H9 (cell line): ENCODE measurements at regions not wholly inside any gene's neighbourhood (a gene's known extent, or its start where the extent isn't known, plus 50 kb on each side); places are given as distances from the start of the nearest gene placed in this dataset.

ENCODE experiments used
- DNase-seq: peaks from one replicate; pipeline ENCODE4 v3.0.0-alpha.2; 2017
- H2AFZ ChIP-seq: one replicate; pipeline ENCODE4 v1.6.1; 2013; ENCODE audit warnings: mild to moderate bottlenecking, low read length, control low read depth, moderate library complexity
- H2AK5ac ChIP-seq: 2 replicates; pipeline ENCODE4 v1.6.1; 2013; ENCODE audit warnings: low read length, control low read depth, mixed read lengths; ENCODE audit not compliant: insufficient read length
- H2BK120ac ChIP-seq: one replicate; pipeline ENCODE4 v1.6.1; 2013; ENCODE audit warnings: low read depth, mild to moderate bottlenecking, low read length, control low read depth, inconsistent platforms; ENCODE audit not compliant: poor library complexity, severe bottlenecking
- H2BK12ac ChIP-seq: 2 replicates; pipeline ENCODE4 v1.6.1; 2013; ENCODE audit warnings: low read length, control low read depth, mixed read lengths, low read depth; ENCODE audit not compliant: insufficient read length
- H2BK15ac ChIP-seq: 2 replicates; pipeline ENCODE4 v1.6.1; 2013; ENCODE audit warnings: low read depth, low read length, control low read depth
- H2BK20ac ChIP-seq: one replicate; pipeline ENCODE4 v1.6.1; 2013; ENCODE audit warnings: low read depth, mild to moderate bottlenecking, low read length, control low read depth, inconsistent platforms; ENCODE audit not compliant: poor library complexity, severe bottlenecking
- H2BK5ac ChIP-seq: 2 replicates; pipeline ENCODE4 v1.6.1; 2013; ENCODE audit warnings: low read length, control low read depth, mixed read lengths; ENCODE audit not compliant: insufficient read length
- H3K14ac ChIP-seq: 2 replicates; pipeline ENCODE4 v1.6.1; 2013; ENCODE audit warnings: low read length, control low read depth; ENCODE audit not compliant: insufficient read depth
- H3K18ac ChIP-seq: 2 replicates; pipeline ENCODE4 v1.6.1; 2013; ENCODE audit warnings: low read depth, mild to moderate bottlenecking, mixed read lengths, low read length, control low read depth; ENCODE audit not compliant: insufficient read length
- H3K23ac ChIP-seq: 2 replicates; pipeline ENCODE4 v1.6.1; 2013; ENCODE audit warnings: low read length, control low read depth, mixed read lengths, low read depth; ENCODE audit not compliant: insufficient read length
- H3K23me2 ChIP-seq: 2 replicates; pipeline ENCODE4 v1.6.1; 2013; ENCODE audit warnings: low read depth, mild to moderate bottlenecking, mixed read lengths, low read length, control low read depth; ENCODE audit not compliant: insufficient read length, poor library complexity, severe bottlenecking
- H3K27ac ChIP-seq: 2 replicates; pipeline ENCODE4 v1.5.1; 2013; ENCODE audit warnings: low read length, control low read depth, mixed read lengths, low read depth; ENCODE audit not compliant: insufficient read length
- H3K27me3 ChIP-seq: 2 replicates; pipeline ENCODE4 v1.6.1; 2013; ENCODE audit warnings: low read length, control low read depth, inconsistent platforms; ENCODE audit not compliant: insufficient read depth
- H3K4ac ChIP-seq: 2 replicates; pipeline ENCODE4 v1.6.1; 2013; ENCODE audit warnings: low read depth, mild to moderate bottlenecking, control low read depth, inconsistent platforms, low read length, moderate library complexity
- H3K4me1 ChIP-seq: 2 replicates; pipeline ENCODE4 v1.6.1; 2013; ENCODE audit warnings: low read length, control low read depth, inconsistent platforms; ENCODE audit not compliant: insufficient read depth
- H3K4me2 ChIP-seq: 2 replicates; pipeline ENCODE4 v1.6.1; 2013; ENCODE audit warnings: low read length, control low read depth, mixed read lengths; ENCODE audit not compliant: insufficient read length, insufficient read depth
- H3K56ac ChIP-seq: 2 replicates; pipeline ENCODE4 v1.6.1; 2013; ENCODE audit warnings: low read depth, mild to moderate bottlenecking, mixed read lengths, low read length, control low read depth; ENCODE audit not compliant: insufficient read length
- H3K79me1 ChIP-seq: 2 replicates; pipeline ENCODE4 v1.6.1; 2013; ENCODE audit warnings: low read depth, mild to moderate bottlenecking, moderate library complexity, low read length, control low read depth, inconsistent platforms; ENCODE audit not compliant: insufficient read depth, poor library complexity, severe bottlenecking
- H3K79me2 ChIP-seq: 2 replicates; pipeline ENCODE4 v1.6.1; 2013; ENCODE audit warnings: low read length, control low read depth, inconsistent platforms; ENCODE audit not compliant: insufficient read depth
- H3K9ac ChIP-seq: 2 replicates; pipeline ENCODE4 v1.6.1; 2013; ENCODE audit warnings: low read length, control low read depth, mixed read lengths; ENCODE audit not compliant: insufficient read length; ENCODE audit errors: extremely low read depth
- H3K9me3 ChIP-seq: one replicate; pipeline ENCODE4 v1.6.1; 2013; ENCODE audit warnings: low read depth, low read length, inconsistent platforms; ENCODE audit not compliant: control insufficient read depth
- H3T11ph ChIP-seq: one replicate; pipeline ENCODE4 v1.6.1; 2013; ENCODE audit warnings: mild to moderate bottlenecking, low read length, control low read depth, inconsistent platforms
- H4K20me1 ChIP-seq: one replicate; pipeline ENCODE4 v1.6.1; 2013; ENCODE audit not compliant: control insufficient read depth, insufficient read length, insufficient read depth
- H4K5ac ChIP-seq: 2 replicates; pipeline ENCODE4 v1.6.1; 2013; ENCODE audit warnings: low read depth, mild to moderate bottlenecking, mixed read lengths, low read length, control low read depth; ENCODE audit not compliant: insufficient read length
- H4K8ac ChIP-seq: replicated peaks from 2 replicates; pipeline ENCODE4 v1.6.1; 2013; ENCODE audit warnings: low read length, control low read depth, mixed read lengths, low read depth; ENCODE audit not compliant: insufficient read length
- H4K91ac ChIP-seq: 2 replicates; pipeline ENCODE4 v1.6.1; 2013; ENCODE audit warnings: low read depth, mild to moderate bottlenecking, moderate library complexity, mixed read lengths, low read length, control low read depth; ENCODE audit not compliant: insufficient read length
- H3K27ac Mint-ChIP-seq, 3 experiments: 2 replicates in 2 of 3; 3 replicates in 1 of 3; pipeline ENCODE4 v1.8.0; 2020 to 2021; ENCODE audit warnings: mixed read lengths in 3 of 3, mild to moderate bottlenecking in 1 of 3, moderate library complexity in 1 of 3
- H3K27me3 Mint-ChIP-seq: 2 replicates; pipeline ENCODE4 v1.8.0; 2021; ENCODE audit warnings: low read depth, mild to moderate bottlenecking, moderate library complexity, mixed read lengths
- H3K36me3 Mint-ChIP-seq, 3 experiments: 2 replicates in 2 of 3; 3 replicates in 1 of 3; pipeline ENCODE4 v1.8.0; 2020 to 2021; ENCODE audit warnings: low read depth in 3 of 3, mixed read lengths in 3 of 3; ENCODE audit not compliant: insufficient read depth in 1 of 3
- H3K4me1 Mint-ChIP-seq, 2 experiments: 2 replicates each; pipeline ENCODE4 v1.8.0; 2020; ENCODE audit warnings: mixed read lengths in 2 of 2
- H3K4me3 Mint-ChIP-seq, 2 experiments: 2 replicates in 1 of 2; 3 replicates in 1 of 2; pipeline ENCODE4 v1.8.0; 2020 to 2021; ENCODE audit warnings: mild to moderate bottlenecking in 2 of 2, mixed read lengths in 2 of 2, moderate library complexity in 1 of 2
- H3K9me3 Mint-ChIP-seq, 2 experiments: 2 replicates in 1 of 2; 3 replicates in 1 of 2; pipeline ENCODE4 v1.8.0; 2020; ENCODE audit warnings: mild to moderate bottlenecking in 2 of 2, mixed read lengths in 2 of 2, moderate library complexity in 1 of 2
- WGBS: extraction: QIAGEN DNeasy Blood & Tissue Kit; methylation state at CpG from one replicate; pipeline ENCODE4 v1.1.7; 2013; ENCODE audit warnings: missing lambda C conversion rate, low lambda C conversion rate, mixed read lengths; ENCODE audit not compliant: insufficient read length; ENCODE audit errors: extremely low coverage; 5-methylcytosine and 5-hydroxymethylcytosine counted together
- TF ChIP-seq, protein P1 (sequence below): fragments of 200-600 bp; sonication (generic); conservative IDR thresholded peaks from 3 replicates; pipeline ENCODE4 v1.8.0; 2021; ENCODE audit warnings: antibody characterized with exemption, mild to moderate bottlenecking

DNA sequence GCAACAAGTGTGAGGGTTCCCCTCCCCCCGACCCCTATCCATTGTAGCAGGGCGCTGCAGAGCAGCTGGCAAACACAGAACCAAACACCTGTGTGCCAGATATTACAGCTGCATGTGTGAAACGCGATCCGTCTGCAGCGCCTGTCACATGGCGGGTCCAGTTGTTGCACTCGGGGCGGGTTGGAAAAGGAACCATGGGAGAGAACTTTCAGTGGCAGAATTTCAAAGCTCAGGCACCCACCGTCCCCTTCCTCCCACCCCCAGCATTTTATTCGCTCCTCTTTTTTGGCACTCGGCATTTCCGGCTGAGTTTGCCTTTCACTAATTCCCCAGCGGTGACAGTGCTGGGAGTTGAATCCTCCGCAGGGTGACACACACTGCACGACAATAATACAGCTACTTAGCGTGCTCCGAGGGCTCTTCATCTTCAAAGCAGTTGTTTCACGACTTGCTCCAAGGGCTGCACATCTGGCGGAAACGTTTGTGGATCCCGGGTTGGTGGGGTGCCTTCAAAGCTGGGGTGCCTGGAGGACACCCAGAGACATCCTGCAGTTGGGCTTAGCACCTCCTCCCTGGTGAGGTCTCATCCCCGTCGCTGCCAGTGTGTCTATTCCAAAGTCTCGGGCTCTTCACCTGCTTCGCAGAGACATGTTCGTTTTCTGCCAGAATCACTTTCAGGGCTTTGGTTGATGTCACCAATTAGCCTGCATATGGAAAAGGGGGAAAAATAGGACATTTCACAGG is 180.7 kb downstream of the ZBTB18 start:
- no peaks in the 10 kb centered on the region for H3K9me3 ChIP-seq
- H3K4me3 Mint-ChIP-seq, result peak overlapping the region in 1 of 2 experiments; percentile 36; a peak in 3 of 5 replicates
- no peak overlapping the region for H3K9ac ChIP-seq
- no peak overlapping the region for H2AFZ ChIP-seq
- no peaks in the 10 kb centered on the region for H3K23me2 ChIP-seq
- no peak for DNase-seq
- no peak overlapping the region for H3K56ac ChIP-seq
- H2BK5ac ChIP-seq, result no peak overlapping the region
- H3K27ac ChIP-seq, result no peak overlapping the region
- no peaks in the 10 kb centered on the region for H3K36me3 Mint-ChIP-seq
- no CpG with 5 or more reads among the region's 27 CpGs for WGBS
- H4K5ac ChIP-seq, result no peak overlapping the region
- H3K4me2 ChIP-seq, result no peak overlapping the region
- H4K91ac ChIP-seq, result no peak overlapping the region
- H3K9me3 Mint-ChIP-seq, result no peaks in the 10 kb centered on the region
- no peak overlapping the region for H3K23ac ChIP-seq
- TF ChIP-seq, protein P1, sequence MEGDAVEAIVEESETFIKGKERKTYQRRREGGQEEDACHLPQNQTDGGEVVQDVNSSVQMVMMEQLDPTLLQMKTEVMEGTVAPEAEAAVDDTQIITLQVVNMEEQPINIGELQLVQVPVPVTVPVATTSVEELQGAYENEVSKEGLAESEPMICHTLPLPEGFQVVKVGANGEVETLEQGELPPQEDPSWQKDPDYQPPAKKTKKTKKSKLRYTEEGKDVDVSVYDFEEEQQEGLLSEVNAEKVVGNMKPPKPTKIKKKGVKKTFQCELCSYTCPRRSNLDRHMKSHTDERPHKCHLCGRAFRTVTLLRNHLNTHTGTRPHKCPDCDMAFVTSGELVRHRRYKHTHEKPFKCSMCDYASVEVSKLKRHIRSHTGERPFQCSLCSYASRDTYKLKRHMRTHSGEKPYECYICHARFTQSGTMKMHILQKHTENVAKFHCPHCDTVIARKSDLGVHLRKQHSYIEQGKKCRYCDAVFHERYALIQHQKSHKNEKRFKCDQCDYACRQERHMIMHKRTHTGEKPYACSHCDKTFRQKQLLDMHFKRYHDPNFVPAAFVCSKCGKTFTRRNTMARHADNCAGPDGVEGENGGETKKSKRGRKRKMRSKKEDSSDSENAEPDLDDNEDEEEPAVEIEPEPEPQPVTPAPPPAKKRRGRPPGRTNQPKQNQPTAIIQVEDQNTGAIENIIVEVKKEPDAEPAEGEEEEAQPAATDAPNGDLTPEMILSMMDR, result no peak
- no peak overlapping the region for H4K8ac ChIP-seq
- peaks cover 5% of the 10 kb centered on the region; the same call in 1 of the 2 replicates for H3K4me1 ChIP-seq
- no peak overlapping the region for H2BK12ac ChIP-seq
- no peak overlapping the region for H3T11ph ChIP-seq
- H3K27me3 Mint-ChIP-seq, result peaks cover 7% of the 10 kb centered on the region; the same call in 1 of the 2 replicates
- H3K4ac ChIP-seq, result no peak overlapping the region
- H3K27ac Mint-ChIP-seq, result peak overlapping the region in 1 of 3 experiments; percentile 31; a peak in 2 of 7 replicates
- no peak overlapping the region for H2BK120ac ChIP-seq
- no peak overlapping the region for H2BK20ac ChIP-seq
- H3K14ac ChIP-seq, result peak overlapping the region; percentile 34; the same call in 1 of the 2 replicates
- H3K27me3 ChIP-seq, result no peaks in the 10 kb centered on the region
- H3K79me2 ChIP-seq, result no peaks in the 10 kb centered on the region
- H3K4me1 Mint-ChIP-seq, result peaks cover 20 to 25% of the 10 kb centered on the region in 2 experiments
- no peak overlapping the region for H2BK15ac ChIP-seq
- no peak overlapping the region for H2AK5ac ChIP-seq
- no peaks in the 10 kb centered on the region for H3K79me1 ChIP-seq
- no peak overlapping the region for H3K18ac ChIP-seq
- no peaks in the 10 kb centered on the region for H4K20me1 ChIP-seq
